ENCODE measurements at regions not wholly inside any gene's neighbourhood (a gene's known extent, or its start where the extent isn't known, plus 50 kb on each side); places are given as distances from the start of the nearest gene placed in this dataset.
A peak's percentile ranks its signal among the peaks of the same experiment; 100 is the strongest.

DNA sequence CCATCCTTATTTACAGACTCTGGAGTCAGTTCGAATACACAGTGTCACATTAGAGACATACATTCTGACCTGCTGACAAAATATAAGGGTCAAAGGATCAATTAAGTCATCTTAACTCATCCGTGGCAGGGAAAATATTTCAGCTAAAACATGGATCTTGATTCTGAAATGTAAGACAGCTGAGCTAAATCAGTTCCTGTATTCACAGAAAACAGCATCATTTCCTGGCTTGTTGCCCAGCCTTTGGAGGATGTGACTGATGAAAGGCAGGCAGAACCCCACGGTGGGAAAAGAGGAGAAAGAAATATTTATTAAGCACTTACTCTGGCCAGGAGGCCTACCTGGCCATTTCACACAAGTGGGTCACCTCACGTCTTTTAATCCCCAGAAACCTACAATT is 101.9 kb downstream of the GAS2L3 start:
- DNase-seq (ENCODE audit: low read depth), result peak; percentile 5

DNA sequence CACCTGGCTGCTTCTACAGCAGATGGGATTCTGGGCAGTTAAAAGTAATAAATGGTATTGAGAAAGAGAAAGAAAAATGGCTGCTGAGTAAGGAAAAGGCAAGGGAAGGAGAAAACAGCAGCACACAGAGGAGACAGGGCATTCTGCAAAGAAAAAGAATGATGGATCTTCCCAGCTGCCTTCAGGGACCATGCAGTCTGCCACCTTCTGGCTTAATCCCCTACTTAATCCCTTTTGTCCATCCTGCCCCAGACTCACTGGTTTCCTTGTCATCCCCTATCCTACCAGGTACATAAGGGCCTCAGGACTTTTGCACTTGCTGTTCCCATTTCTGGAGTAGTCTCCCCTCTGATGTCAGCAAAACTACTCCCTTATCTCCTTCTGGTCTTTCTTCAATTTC is 107.6 kb downstream of the GAS2L3 start:
- TF ChIP-seq, protein P1, sequence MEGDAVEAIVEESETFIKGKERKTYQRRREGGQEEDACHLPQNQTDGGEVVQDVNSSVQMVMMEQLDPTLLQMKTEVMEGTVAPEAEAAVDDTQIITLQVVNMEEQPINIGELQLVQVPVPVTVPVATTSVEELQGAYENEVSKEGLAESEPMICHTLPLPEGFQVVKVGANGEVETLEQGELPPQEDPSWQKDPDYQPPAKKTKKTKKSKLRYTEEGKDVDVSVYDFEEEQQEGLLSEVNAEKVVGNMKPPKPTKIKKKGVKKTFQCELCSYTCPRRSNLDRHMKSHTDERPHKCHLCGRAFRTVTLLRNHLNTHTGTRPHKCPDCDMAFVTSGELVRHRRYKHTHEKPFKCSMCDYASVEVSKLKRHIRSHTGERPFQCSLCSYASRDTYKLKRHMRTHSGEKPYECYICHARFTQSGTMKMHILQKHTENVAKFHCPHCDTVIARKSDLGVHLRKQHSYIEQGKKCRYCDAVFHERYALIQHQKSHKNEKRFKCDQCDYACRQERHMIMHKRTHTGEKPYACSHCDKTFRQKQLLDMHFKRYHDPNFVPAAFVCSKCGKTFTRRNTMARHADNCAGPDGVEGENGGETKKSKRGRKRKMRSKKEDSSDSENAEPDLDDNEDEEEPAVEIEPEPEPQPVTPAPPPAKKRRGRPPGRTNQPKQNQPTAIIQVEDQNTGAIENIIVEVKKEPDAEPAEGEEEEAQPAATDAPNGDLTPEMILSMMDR (IDR thresholded peaks at IDR 0.05; ENCODE audit: control insufficient read depth, insufficient read depth, low read depth, low read length, missing control alignments), result no peak
- DNase-seq (ENCODE audit: low read depth), result no peak
- no peak overlapping the region for H3K4me3 ChIP-seq (ENCODE audit: control insufficient read depth, low read depth, low read length)

More for the DNA sequence above, 101.9 kb downstream of the GAS2L3 start:
- no peak overlapping the region for H3K4me3 ChIP-seq (ENCODE audit: control insufficient read depth, low read depth, low read length)
- TF ChIP-seq, protein P1 (IDR thresholded peaks at IDR 0.05; ENCODE audit: control insufficient read depth, insufficient read depth, low read depth, low read length, missing control alignments), result no peak

DNA sequence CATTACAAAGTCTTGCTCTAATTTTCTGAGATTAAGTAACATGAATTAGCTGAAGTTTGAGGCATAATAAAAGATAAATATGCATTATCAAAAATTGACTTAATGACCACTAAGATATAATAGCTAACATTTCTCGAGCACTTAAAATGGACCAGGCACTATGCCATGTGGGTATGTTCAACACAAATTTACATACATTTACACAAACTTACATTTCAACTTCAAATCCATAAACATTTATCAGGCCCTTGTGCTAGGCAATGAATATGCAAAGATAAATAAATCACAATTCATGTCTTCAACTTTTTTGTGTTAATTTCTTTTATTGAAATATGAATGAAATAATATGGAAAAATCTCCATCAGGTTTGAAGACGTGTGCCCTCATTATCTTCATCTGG is 108.7 kb downstream of the GAS2L3 start:
- H3K4me3 ChIP-seq (ENCODE audit: control insufficient read depth, low read depth, low read length), result no peak overlapping the region
- TF ChIP-seq, protein P1 (IDR thresholded peaks at IDR 0.05; ENCODE audit: control insufficient read depth, insufficient read depth, low read depth, low read length, missing control alignments), result no peak
- no peak for DNase-seq (ENCODE audit: low read depth)

DNA sequence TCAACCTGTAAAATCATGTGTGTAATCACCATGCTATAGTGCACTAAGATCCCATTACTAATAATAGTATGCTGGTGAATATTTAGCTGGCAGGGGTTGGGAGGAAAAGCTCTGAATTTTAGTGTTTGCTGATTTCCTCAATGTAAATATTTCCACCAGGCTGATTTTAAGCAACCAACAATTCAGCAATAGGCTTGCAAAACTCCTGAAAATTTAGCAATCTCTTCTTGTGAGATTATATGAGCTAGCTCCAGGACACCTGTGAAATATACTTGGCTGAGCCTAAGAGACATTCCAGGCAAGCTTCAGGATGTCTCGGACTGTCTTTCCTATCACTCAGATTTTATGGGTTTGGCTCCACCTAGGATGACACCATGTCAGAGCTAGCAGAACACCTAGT is 106.9 kb upstream of the ANO4 start:
- TF ChIP-seq, protein P1 (IDR thresholded peaks at IDR 0.05; ENCODE audit: control insufficient read depth, insufficient read depth, low read depth, low read length, missing control alignments), result no peak
- no peak for DNase-seq (ENCODE audit: low read depth)
- H3K4me3 ChIP-seq (ENCODE audit: control insufficient read depth, low read depth, low read length), result no peak overlapping the region

DNA sequence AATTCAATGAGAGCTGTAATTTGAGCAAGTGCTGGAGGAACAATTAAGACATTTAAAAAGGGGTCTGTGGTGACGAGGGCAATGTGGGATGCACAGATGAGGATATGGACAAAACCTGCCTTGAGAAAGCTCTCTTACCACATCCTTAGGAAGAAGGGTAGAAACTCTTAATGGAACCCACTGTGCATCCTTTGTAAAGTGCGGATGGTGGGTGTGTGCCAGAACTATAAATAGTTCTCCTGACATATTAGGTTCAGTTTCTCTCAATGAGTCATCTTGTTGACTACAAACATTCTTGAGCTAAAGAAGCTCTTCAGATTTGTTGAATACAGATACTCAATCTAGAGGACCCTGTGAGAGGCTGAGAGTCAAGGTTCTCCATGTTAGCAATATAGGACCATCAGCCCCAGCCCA is 106.1 kb upstream of the ANO4 start:
- H3K4me3 ChIP-seq (ENCODE audit: control insufficient read depth, low read depth, low read length), result no peak overlapping the region
- TF ChIP-seq, protein P1 (IDR thresholded peaks at IDR 0.05; ENCODE audit: control insufficient read depth, insufficient read depth, low read depth, low read length, missing control alignments), result no peak
- no peak for DNase-seq (ENCODE audit: low read depth)

DNA sequence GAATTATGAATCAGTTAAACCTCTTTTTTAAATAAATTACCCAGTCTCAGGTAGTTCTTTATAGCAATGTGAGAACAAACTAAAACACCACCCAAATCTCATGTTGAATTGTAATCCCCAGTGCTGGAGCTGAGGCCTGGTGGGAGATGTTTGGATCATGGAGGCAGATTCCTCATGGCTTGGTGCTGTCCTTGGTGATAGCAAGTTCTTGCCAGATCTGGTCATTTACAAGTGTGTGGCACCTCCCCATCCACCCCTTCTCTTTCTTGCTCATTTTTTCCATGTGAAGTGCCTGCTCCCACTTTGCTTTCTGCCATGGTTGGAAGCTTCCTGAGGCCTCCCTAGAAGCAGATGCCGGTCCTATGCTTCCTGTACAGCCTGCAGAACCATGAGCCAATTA is 102.1 kb upstream of the ANO4 start:
- no peak overlapping the region for H3K4me3 ChIP-seq (ENCODE audit: control insufficient read depth, low read depth, low read length)
- TF ChIP-seq, protein P1 (IDR thresholded peaks at IDR 0.05; ENCODE audit: control insufficient read depth, insufficient read depth, low read depth, low read length, missing control alignments), result no peak
- DNase-seq (ENCODE audit: low read depth), result no peak

DNA sequence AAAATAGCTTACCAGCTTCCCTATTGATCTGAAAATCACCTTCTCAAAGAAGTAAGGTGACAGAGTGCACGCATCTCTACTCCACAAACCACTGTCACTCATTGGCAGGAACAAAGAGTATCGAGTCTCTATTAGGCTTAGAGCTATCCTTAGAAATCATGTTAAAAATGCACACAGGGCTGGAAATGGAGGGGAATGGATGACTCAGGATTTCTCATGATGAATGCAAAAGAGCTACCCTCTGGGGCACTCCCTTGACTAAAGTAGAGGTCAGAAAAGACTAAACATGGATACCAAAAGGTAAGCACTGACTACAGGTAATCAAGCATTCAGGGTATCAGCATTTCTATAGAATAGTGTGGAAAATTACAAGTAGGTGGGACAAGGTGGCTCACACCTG is 96.1 kb upstream of the ANO4 start:
- TF ChIP-seq, protein P1 (IDR thresholded peaks at IDR 0.05; ENCODE audit: control insufficient read depth, insufficient read depth, low read depth, low read length, missing control alignments), result no peak
- no peak overlapping the region for H3K4me3 ChIP-seq (ENCODE audit: control insufficient read depth, low read depth, low read length)
- no peak for DNase-seq (ENCODE audit: low read depth)
